Suprapubic skin (tissue), 4 donors: ENCODE measurements at regions not wholly inside any gene's neighbourhood (a gene's known extent, or its start where the extent isn't known, plus 50 kb on each side); places are given as distances from the start of the nearest gene placed in this dataset.

Experiments used
- DNase-seq, 2 donors: peaks; one replicate each; pipeline ENCODE4 v3.0.0-alpha.2; 2019; ENCODE audit warnings: low spot score in 2 of 2
- H3K27ac ChIP-seq: fragments of 200-600 bp; sonication (generic); one replicate; pipeline ENCODE4 v1.5.1; 2019
- H3K27me3 ChIP-seq: fragments of 200-600 bp; sonication (generic); one replicate; pipeline ENCODE4 v1.5.1; 2019
- H3K36me3 ChIP-seq: fragments of 200-600 bp; sonication (generic); one replicate; pipeline ENCODE4 v1.5.1; 2019
- H3K4me1 ChIP-seq: fragments of 200-600 bp; sonication (generic); one replicate; pipeline ENCODE4 v1.5.1; 2019
- H3K4me3 ChIP-seq: fragments of 200-600 bp; sonication (generic); one replicate; pipeline ENCODE4 v1.5.1; 2019; ENCODE audit warnings: mild to moderate bottlenecking
- H3K9me3 ChIP-seq: fragments of 200-600 bp; sonication (generic); one replicate; pipeline ENCODE4 v1.5.1; 2019
- EP300 ChIP-seq: sonication (generic); formaldehyde crosslinking; IDR thresholded peaks from one replicate; pipeline ENCODE4 v1.6.1; 2017; ENCODE audit warnings: antibody characterized with exemption
- POLR2A ChIP-seq, 2 donors: fragments of 450-650 bp; IDR thresholded peaks; one replicate each; pipeline ENCODE4 v1.6.1; 2017; ENCODE audit warnings: antibody characterized with exemption in 2 of 2, mild to moderate bottlenecking in 2 of 2, moderate library complexity in 2 of 2
- POLR2AphosphoS5 ChIP-seq, 3 donors: sonication (generic); formaldehyde crosslinking; IDR thresholded peaks; one replicate each; pipeline ENCODE4 v1.6.1; 2017; ENCODE audit warnings: antibody characterized with exemption in 3 of 3
- WGBS: methylation state at CpG from one replicate; pipeline ENCODE4 v1.1.5; 2018; 5-methylcytosine and 5-hydroxymethylcytosine counted together
- TF ChIP-seq, protein P1 (sequence below), 2 donors: fragments of 200-600 bp in 1 of 2; fragments of 450-650 bp in 1 of 2; sonication (generic) in 1 of 2; IDR thresholded peaks; one replicate each; pipeline ENCODE4 v1.5.1; 2016 to 2019; ENCODE audit warnings: antibody characterized with exemption in 2 of 2, mild to moderate bottlenecking in 1 of 2, moderate library complexity in 1 of 2

DNA sequence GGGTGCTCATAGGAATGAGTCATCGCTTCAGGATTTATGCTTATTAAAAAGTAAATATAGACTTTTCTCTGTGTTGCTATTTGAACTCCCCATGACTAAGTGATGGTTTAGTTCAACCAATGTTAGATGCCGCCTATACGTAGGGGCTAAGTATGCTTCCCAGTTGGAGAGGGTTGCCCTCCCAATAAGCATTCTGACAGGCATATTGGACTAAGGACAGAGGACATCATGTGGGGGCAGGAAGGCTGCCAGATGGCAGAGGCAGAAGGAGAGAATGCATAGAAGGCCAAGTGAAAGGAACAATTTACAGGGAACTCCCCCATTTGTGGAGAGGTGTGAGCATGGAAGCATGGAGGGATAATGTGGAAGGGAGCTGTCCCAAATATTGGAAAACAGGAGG is 318.4 kb upstream of the OBI1 start:
- H3K27me3 ChIP-seq = no peaks in the 10 kb centered on the region
- H3K4me3 ChIP-seq = no peak overlapping the region
- H3K4me1 ChIP-seq = no peaks in the 10 kb centered on the region
- H3K27ac ChIP-seq = no peak overlapping the region
- TF ChIP-seq POLR2AphosphoS5 (IDR thresholded peaks at IDR 0.05) (no peak), EP300 (no peak), POLR2A (IDR thresholded peaks at IDR 0.05) (no peak)
- TF ChIP-seq, protein P1, sequence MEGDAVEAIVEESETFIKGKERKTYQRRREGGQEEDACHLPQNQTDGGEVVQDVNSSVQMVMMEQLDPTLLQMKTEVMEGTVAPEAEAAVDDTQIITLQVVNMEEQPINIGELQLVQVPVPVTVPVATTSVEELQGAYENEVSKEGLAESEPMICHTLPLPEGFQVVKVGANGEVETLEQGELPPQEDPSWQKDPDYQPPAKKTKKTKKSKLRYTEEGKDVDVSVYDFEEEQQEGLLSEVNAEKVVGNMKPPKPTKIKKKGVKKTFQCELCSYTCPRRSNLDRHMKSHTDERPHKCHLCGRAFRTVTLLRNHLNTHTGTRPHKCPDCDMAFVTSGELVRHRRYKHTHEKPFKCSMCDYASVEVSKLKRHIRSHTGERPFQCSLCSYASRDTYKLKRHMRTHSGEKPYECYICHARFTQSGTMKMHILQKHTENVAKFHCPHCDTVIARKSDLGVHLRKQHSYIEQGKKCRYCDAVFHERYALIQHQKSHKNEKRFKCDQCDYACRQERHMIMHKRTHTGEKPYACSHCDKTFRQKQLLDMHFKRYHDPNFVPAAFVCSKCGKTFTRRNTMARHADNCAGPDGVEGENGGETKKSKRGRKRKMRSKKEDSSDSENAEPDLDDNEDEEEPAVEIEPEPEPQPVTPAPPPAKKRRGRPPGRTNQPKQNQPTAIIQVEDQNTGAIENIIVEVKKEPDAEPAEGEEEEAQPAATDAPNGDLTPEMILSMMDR (IDR thresholded peaks at IDR 0.05) = no peak
- H3K36me3 ChIP-seq = no peaks in the 10 kb centered on the region
- 93% methylated on average over 3 of the region's 3 CpGs for WGBS
- no peaks in the 10 kb centered on the region for H3K9me3 ChIP-seq
- DNase-seq = no peak

DNA sequence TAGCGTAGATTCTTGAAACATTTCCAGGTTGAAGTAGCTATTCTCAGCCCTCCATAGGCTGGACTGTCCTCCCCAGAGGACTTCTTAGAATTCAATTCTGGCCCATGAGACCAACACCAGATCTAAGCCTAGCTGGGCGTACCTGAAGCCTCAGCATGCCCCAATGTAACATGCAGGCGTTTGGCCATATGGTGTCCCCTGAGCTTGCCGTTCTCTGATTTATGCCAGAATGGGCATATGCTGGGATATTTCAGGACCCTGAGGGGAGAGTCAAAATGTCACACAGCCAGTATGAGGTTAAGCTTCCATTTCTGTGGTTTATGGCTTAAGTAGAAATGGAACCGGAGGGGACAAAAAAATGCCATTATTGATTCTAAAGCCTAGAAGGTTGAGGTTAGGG is 317.7 kb upstream of the OBI1 start:
- WGBS = 86% methylated on average over 5 of the region's 5 CpGs

DNA sequence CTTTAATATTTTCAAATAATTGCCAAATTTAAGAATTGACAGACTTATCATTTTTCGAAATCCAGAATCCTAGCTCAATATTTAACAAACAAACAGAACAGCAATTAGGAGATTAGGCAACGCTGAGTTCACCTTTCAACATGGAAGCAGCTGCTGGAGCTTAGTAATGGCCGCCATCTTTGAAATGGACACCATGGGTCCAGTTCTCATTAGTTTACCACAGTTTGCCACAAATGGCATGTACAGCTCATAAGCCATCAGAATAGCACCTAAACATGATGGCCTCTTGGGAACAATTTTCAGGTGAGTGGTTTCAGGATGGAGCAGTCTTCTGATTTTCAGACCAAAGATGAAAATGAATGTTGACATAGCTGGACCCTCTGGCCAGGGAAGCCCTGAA is 313.6 kb upstream of the OBI1 start:
- H3K36me3 ChIP-seq = no peaks in the 10 kb centered on the region
- TF ChIP-seq POLR2A (IDR thresholded peaks at IDR 0.05) (no peak), POLR2AphosphoS5 (IDR thresholded peaks at IDR 0.05) (no peak), EP300 (no peak)
- H3K4me3 ChIP-seq = no peak overlapping the region
- H3K4me1 ChIP-seq = no peaks in the 10 kb centered on the region
- no peaks in the 10 kb centered on the region for H3K27me3 ChIP-seq
- WGBS = 89% methylated on average over 3 of the region's 3 CpGs
- no peaks in the 10 kb centered on the region for H3K9me3 ChIP-seq
- no peak overlapping the region for H3K27ac ChIP-seq
- no peak for DNase-seq

More for the DNA sequence above, 317.7 kb upstream of the OBI1 start:
- no peak overlapping the region for H3K27ac ChIP-seq
- no peak for DNase-seq
- no peaks in the 10 kb centered on the region for H3K9me3 ChIP-seq
- H3K36me3 ChIP-seq = no peaks in the 10 kb centered on the region
- H3K4me1 ChIP-seq = no peaks in the 10 kb centered on the region
- H3K4me3 ChIP-seq = no peak overlapping the region
- no peak for TF ChIP-seq POLR2AphosphoS5 (IDR thresholded peaks at IDR 0.05)
- TF ChIP-seq EP300 = no peak
- TF ChIP-seq POLR2A (IDR thresholded peaks at IDR 0.05) = no peak
- H3K27me3 ChIP-seq = no peaks in the 10 kb centered on the region

DNA sequence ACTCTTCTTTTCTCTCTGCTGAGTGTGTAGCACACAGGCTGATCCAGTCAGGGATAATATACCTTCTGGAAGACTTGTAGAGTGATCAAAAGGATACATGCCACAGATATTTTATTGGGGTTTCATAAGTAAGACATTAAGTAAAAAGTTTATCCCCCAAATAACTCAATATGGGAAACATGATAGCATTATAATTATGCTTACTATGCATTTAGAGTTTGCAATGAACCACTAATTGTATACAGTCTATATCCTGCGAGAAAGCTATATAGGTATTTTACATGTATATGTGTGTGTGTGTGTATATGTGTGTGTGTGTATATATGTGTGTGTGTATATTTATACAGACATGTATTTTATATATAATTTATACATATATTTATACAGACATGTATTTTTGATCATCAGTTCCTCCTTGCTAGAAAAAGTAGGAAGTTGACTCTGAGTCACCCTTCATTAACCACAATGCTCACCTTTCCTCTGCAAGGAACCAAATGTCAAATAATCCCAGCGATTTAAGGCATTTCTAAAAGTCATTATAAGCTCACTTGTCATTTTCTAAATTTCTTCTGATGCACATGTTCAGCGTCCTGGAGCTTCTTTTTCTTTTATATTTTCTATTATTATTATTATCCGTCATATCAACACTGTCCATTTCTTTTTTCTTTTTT is 312.5 kb upstream of the OBI1 start:
- TF ChIP-seq POLR2A (IDR thresholded peaks at IDR 0.05) = no peak
- TF ChIP-seq, protein P1 (IDR thresholded peaks at IDR 0.05) = no peak
- TF ChIP-seq POLR2AphosphoS5 (IDR thresholded peaks at IDR 0.05) = no peak
- no peak for TF ChIP-seq EP300
- H3K36me3 ChIP-seq = no peaks in the 10 kb centered on the region
- DNase-seq = no peak
- no peaks in the 10 kb centered on the region for H3K9me3 ChIP-seq
- H3K4me1 ChIP-seq = no peaks in the 10 kb centered on the region
- H3K27me3 ChIP-seq = no peaks in the 10 kb centered on the region
- no peak overlapping the region for H3K4me3 ChIP-seq
- WGBS = 81% methylated on average over 4 of the region's 4 CpGs
- H3K27ac ChIP-seq = no peak overlapping the region

DNA sequence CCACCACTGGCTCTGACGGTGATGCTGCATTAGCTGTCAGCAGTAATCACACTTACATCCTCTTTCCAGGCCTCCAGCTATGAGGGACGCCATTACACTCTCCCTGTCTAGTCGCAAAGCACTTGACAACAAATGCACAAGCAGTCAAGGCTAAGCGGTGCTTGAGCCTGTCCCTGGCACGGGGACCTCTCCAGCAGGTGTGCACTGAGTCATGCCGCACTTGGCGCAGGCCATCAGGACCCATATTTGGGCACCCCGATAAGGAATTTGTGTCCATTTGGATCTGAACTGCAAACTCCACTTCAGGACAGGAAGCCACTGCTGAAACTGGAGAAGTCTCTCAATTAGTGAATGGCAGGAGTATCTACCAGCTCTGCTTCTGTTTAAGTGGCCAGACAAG is 301.9 kb upstream of the OBI1 start:
- Histone ChIP-seq H3K27me3 (no peaks in the 10 kb centered on the region), H3K36me3 (no peaks in the 10 kb centered on the region), H3K4me3 (no peak overlapping the region), H3K27ac (no peak overlapping the region), H3K4me1 (no peaks in the 10 kb centered on the region), H3K9me3 (no peaks in the 10 kb centered on the region)
- TF ChIP-seq POLR2AphosphoS5 (IDR thresholded peaks at IDR 0.05) (no peak), EP300 (no peak), POLR2A (IDR thresholded peaks at IDR 0.05) (no peak)
- TF ChIP-seq, protein P1 (IDR thresholded peaks at IDR 0.05) = no peak
- 71% methylated on average over 8 of the region's 8 CpGs for WGBS
- DNase-seq = no peak

DNA sequence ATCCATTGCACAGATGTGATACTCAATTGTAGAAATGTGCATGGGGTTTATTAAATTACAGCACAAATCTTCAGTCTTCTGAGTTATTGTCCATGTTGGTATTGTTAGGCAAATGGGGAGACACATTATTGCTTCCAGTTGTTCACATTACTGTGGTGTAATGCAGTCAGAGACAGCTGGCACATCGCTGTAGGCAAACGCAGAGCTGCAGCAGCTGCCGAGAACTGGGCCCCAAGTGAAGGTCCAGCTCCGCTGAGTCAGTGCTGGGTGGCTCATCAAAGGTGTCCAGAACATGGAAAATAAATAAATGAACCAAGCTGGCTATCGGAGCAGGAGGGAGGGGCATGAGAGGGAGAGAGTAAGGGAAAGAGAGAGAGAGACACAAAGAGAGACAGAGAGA is 299.1 kb upstream of the OBI1 start:
- WGBS = 59% methylated on average over 5 of the region's 5 CpGs
- TF ChIP-seq POLR2A (IDR thresholded peaks at IDR 0.05) (no peak), POLR2AphosphoS5 (IDR thresholded peaks at IDR 0.05) (no peak)
- TF ChIP-seq, protein P1 (IDR thresholded peaks at IDR 0.05) = no peak
- DNase-seq = no peak
- Histone ChIP-seq H3K27ac (no peak overlapping the region), H3K36me3 (no peaks in the 10 kb centered on the region), H3K9me3 (no peaks in the 10 kb centered on the region), H3K4me3 (no peak overlapping the region), H3K27me3 (no peaks in the 10 kb centered on the region), H3K4me1 (no peaks in the 10 kb centered on the region)
